ENCODE measurements at regions not wholly inside any gene's neighbourhood (a gene's known extent, or its start where the extent isn't known, plus 50 kb on each side); places are given as distances from the start of the nearest gene placed in this dataset.

DNA sequence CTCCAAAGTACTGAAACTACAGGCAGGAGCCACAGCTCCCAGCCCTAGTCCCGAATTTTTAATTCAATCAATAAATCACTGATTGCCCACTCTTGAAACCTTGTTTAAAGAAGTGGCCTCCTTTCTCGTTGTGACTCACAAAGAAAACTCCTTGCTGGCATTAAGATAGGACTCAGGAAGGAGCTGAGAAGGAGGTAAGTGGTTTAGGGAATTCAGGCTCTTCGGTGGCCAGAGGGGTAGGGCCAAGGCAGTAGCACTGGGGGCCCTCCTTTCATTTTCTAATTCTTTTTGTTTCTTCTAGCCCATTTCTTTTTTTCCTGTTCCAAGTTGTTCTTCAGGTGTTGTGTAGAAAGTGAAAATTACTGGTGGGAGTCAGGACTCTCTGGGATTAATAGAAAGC lies 86.2 kb upstream of the OR9Q1 start:
- TF ChIP-seq, protein P1, sequence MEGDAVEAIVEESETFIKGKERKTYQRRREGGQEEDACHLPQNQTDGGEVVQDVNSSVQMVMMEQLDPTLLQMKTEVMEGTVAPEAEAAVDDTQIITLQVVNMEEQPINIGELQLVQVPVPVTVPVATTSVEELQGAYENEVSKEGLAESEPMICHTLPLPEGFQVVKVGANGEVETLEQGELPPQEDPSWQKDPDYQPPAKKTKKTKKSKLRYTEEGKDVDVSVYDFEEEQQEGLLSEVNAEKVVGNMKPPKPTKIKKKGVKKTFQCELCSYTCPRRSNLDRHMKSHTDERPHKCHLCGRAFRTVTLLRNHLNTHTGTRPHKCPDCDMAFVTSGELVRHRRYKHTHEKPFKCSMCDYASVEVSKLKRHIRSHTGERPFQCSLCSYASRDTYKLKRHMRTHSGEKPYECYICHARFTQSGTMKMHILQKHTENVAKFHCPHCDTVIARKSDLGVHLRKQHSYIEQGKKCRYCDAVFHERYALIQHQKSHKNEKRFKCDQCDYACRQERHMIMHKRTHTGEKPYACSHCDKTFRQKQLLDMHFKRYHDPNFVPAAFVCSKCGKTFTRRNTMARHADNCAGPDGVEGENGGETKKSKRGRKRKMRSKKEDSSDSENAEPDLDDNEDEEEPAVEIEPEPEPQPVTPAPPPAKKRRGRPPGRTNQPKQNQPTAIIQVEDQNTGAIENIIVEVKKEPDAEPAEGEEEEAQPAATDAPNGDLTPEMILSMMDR (IDR thresholded peaks at IDR 0.05; ENCODE audit: low read depth, low read length, missing input control), result no peak
- TF ChIP-seq YY1 (IDR thresholded peaks at IDR 0.05), result no peak
- TF ChIP-seq, protein P2, sequence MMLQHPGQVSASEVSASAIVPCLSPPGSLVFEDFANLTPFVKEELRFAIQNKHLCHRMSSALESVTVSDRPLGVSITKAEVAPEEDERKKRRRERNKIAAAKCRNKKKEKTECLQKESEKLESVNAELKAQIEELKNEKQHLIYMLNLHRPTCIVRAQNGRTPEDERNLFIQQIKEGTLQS (IDR thresholded peaks at IDR 0.05), result no peak
- TF ChIP-seq JUND (IDR thresholded peaks at IDR 0.05), result no peak
- TF ChIP-seq HNF4A (conservative IDR thresholded peaks at IDR 0.05), result no peak
- no peak for TF ChIP-seq FOXA1 (IDR thresholded peaks at IDR 0.05)
- TF ChIP-seq TAF1 (conservative IDR thresholded peaks at IDR 0.05), result no peak
- no peak for TF ChIP-seq EGR1 (IDR thresholded peaks at IDR 0.05; ENCODE audit: low read depth in 2 of 2)

Measured in liver (tissue), 3 donors.